ENCODE measurements at regions not wholly inside any gene's neighbourhood (a gene's known extent, or its start where the extent isn't known, plus 50 kb on each side); places are given as distances from the start of the nearest gene placed in this dataset.

- intact Hi-C loops (cut with DNase I): no loop called here
- Histone ChIP-seq H3K36me3 (no peaks in the 10 kb centered on the region), H3K9me3 (no peaks in the 10 kb centered on the region), H3K27me3 (replicated peaks; ENCODE audit: insufficient read depth) (no peaks in the 10 kb centered on the region), H3K27ac (no peak overlapping the region), H3K4me3 (no peak overlapping the region), H3K4me1 (replicated peaks) (no peaks in the 10 kb centered on the region)
- TF ChIP-seq CTCF (IDR thresholded peaks at IDR 0.05) (no peak), POLR2A (IDR thresholded peaks at IDR 0.05) (no peak), POLR2AphosphoS5 (IDR thresholded peaks at IDR 0.05) (no peak)
- DNase-seq (ENCODE audit: low spot score): no peak
Observed at GRCh38 chr4:111221371-111221770, 598.5 kb upstream of the PITX2 start.

- no peak for DNase-seq (ENCODE audit: low spot score)
- intact Hi-C loops (cut with DNase I): no loop called here
- Histone ChIP-seq H3K36me3 (no peaks in the 10 kb centered on the region), H3K9me3 (no peaks in the 10 kb centered on the region), H3K4me1 (replicated peaks) (no peaks in the 10 kb centered on the region), H3K4me3 (no peak overlapping the region), H3K27me3 (replicated peaks; ENCODE audit: insufficient read depth) (no peaks in the 10 kb centered on the region), H3K27ac (no peak overlapping the region)
- WGBS: 91% methylated on average over 1 of the region's 1 CpG
- TF ChIP-seq POLR2AphosphoS5 (IDR thresholded peaks at IDR 0.05) (no peak), CTCF (IDR thresholded peaks at IDR 0.05) (no peak)
Observed at GRCh38 chr4:111228396-111228795, 605.5 kb upstream of the PITX2 start.

- no peak for TF ChIP-seq POLR2A (IDR thresholded peaks at IDR 0.05)
- no peak for TF ChIP-seq CTCF (IDR thresholded peaks at IDR 0.05)
- TF ChIP-seq POLR2AphosphoS5 (IDR thresholded peaks at IDR 0.05): no peak
- no peaks in the 10 kb centered on the region for H3K27me3 ChIP-seq (replicated peaks; ENCODE audit: insufficient read depth)
- WGBS: 63% methylated on average over 1 of the region's 1 CpG
- intact Hi-C loops (cut with DNase I): no loop called here
- no peak for DNase-seq (ENCODE audit: low spot score)
- no peaks in the 10 kb centered on the region for H3K36me3 ChIP-seq
- H3K27ac ChIP-seq: no peak overlapping the region
- H3K9me3 ChIP-seq: no peaks in the 10 kb centered on the region
- no peaks in the 10 kb centered on the region for H3K4me1 ChIP-seq (replicated peaks)
- H3K4me3 ChIP-seq: no peak overlapping the region
Observed at GRCh38 chr4:111228874-111229273, 606.0 kb upstream of the PITX2 start.

GRCh38 chr4:111230265-111230664 lies 607.4 kb upstream of the PITX2 start:
- 36% methylated on average over 1 of the region's 1 CpG for WGBS
- Histone ChIP-seq H3K4me3 (no peak overlapping the region), H3K27me3 (replicated peaks; ENCODE audit: insufficient read depth) (no peaks in the 10 kb centered on the region), H3K4me1 (replicated peaks) (no peaks in the 10 kb centered on the region), H3K36me3 (no peaks in the 10 kb centered on the region), H3K27ac (no peak overlapping the region), H3K9me3 (no peaks in the 10 kb centered on the region)
- intact Hi-C loops (cut with DNase I): no loop called here
- no peak for DNase-seq (ENCODE audit: low spot score)
- no peak for TF ChIP-seq CTCF (IDR thresholded peaks at IDR 0.05)
- TF ChIP-seq POLR2AphosphoS5 (IDR thresholded peaks at IDR 0.05): no peak
- TF ChIP-seq POLR2A (IDR thresholded peaks at IDR 0.05): no peak

GRCh38 chr4:111231281-111231680 lies 608.4 kb upstream of the PITX2 start:
- intact Hi-C loops (cut with DNase I): no loop called here
- WGBS: 47% methylated on average over 4 of the region's 4 CpGs
- no peaks in the 10 kb centered on the region for H3K27me3 ChIP-seq (replicated peaks; ENCODE audit: insufficient read depth)
- TF ChIP-seq POLR2AphosphoS5 (IDR thresholded peaks at IDR 0.05) (no peak), POLR2A (IDR thresholded peaks at IDR 0.05) (no peak), CTCF (IDR thresholded peaks at IDR 0.05) (no peak)
- no peak overlapping the region for H3K27ac ChIP-seq
- H3K36me3 ChIP-seq: no peaks in the 10 kb centered on the region
- DNase-seq (ENCODE audit: low spot score): no peak
- no peak overlapping the region for H3K4me3 ChIP-seq
- H3K4me1 ChIP-seq (replicated peaks): no peaks in the 10 kb centered on the region
- no peaks in the 10 kb centered on the region for H3K9me3 ChIP-seq
